HG03460 (cell line): ENCODE measurements at regions not wholly inside any gene's neighbourhood (a gene's known extent, or its start where the extent isn't known, plus 50 kb on each side); places are given as distances from the start of the nearest gene placed in this dataset.
"Not testable (repeated sequence)": the region's sequence is repeated elsewhere in the genome, so short reads cannot be mapped to it uniquely, and the experiment has no call there.

Experiments used
- ATAC-seq: cut with Tn5 transposase; IDR thresholded peaks from one replicate; pipeline ENCODE4 v1.9.1; 2021; ENCODE audit not compliant: unreplicated experiment

DNA sequence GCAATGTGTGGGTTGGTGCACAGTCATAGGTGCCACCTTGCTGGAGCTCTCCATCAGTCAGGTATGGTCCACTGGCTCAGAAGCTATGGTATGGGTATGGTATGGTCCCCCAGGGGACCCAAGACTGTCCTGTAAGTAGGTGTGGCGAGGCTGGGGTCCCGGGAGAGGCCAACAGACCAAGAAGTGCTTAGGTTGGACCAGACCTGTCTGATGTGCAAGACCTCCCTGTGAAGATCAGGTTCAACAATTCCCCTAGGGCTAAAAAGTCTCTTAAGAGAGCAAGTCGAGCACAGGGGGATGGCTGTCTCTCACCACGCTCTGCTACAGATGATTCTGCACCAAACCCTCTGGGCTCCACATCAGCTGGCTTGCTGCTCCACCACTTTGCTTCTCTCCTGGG lies 1145.0 kb downstream of the RPA4 start:
- ATAC-seq = no peak

GRCh38 chrX:98029861-98030260 lies 1146.2 kb downstream of the RPA4 start:
- no peak for ATAC-seq

DNA sequence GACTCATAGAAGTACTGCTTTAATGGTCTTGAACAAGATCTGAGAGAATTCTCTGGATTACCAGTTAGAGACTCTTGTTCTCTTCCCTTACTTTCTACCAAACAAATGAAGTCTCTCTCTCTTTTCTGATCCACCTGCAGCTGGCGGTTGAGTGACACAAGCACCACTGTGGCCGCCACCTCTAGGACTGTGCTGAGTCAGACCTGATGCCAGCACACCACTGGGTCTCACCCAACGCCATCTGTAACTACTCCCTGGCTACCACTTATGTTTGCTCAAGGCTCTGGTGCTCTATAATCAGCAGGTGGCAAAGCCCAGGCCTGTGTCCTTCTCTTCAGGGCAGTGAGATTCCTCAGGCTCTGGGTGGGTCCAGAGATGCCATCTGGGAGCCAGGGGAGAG lies 1173.5 kb downstream of the RPA4 start:
- no peak for ATAC-seq

GRCh38 chrX:98065151-98065550 lies 1181.4 kb downstream of the RPA4 start:
- ATAC-seq = no peak

DNA sequence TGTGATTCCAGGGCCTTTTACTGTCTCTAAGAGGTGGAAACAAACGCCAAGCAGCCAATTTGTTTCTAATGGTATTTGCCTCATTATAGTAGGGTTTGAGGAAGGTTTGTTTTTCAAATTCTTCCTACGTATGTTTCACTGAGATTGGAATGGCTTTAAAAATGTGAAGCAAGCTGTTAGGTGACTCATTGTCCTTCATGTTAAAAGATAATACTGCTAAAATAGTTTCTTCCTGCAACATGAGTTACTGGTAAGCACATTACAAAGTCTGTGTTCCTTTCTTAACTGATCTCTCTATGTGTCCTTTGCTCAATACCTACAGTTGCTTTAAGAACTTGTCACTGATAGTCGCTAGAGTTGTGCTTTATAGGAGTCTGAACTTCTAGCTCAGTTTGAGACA lies 1183.9 kb downstream of the RPA4 start:
- ATAC-seq = no peak

DNA sequence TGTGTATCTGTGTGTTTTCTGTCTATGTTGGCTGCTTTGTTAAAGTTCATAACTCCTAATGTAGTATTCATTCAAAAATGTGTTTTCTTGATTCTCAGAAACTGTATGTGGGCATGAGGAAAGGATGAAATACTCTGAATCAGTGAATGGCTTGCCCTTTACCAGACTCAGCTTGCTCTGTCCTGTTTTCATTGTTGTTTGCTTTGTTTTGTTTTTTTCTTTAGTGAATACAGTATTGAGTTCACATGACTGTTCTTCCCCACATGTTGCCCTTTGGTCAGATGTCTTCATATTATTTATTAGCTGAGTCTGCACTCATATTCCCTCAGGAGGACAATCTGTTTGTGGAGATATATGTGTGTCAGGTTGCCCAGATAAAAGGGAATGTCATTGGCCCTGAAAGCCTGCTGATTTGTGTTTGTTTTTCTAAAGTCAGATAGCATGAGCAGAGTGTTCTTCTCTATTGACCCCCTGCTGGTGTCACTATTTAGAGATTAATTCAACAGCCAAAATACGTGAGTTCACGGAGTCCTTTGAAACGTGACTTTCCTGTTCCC lies 1184.4 kb downstream of the RPA4 start:
- no peak for ATAC-seq

GRCh38 chrX:98071331-98071730 lies 1187.6 kb downstream of the RPA4 start:
- no peak for ATAC-seq

GRCh38 chrX:98077440-98077839 lies 1193.7 kb downstream of the RPA4 start:
- no peak for ATAC-seq

DNA sequence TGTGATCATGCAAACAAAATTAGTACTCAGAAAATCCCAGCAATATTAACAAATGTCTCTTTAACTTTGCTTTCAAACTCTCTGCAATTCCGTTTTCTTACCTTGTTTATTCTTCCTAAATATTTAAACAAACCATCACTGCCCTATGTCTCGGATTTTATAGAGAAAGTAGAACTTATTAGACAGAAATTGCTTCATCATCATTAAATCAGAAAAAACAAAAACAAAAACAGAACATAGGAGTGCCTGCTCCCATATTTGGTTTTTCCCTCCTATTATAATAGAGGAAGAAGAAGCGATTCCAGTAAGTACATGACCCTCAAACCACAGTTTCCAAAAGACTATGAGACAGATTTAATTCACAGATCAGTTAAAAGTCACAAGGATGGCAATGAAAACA lies 1228.0 kb downstream of the RPA4 start:
- no peak for ATAC-seq

DNA sequence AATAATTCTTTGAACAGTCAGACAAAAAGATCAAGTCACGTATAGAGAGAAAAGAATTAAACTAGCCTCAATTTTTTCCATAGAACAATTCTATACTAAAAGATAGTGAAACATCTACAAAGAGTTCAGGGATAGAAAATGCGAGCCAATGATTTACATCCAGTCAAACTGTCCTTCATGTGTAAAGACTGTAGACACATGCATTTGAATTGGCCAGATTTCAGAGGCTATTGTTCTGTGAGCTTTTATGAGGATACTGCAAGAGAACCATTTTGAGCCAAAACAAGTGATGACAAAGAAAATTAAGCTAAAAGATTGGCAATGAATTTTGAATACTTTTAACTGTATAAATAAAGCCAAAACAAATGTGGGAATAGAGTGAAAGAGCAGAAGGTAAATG lies 1230.3 kb downstream of the RPA4 start:
- ATAC-seq = no peak

DNA sequence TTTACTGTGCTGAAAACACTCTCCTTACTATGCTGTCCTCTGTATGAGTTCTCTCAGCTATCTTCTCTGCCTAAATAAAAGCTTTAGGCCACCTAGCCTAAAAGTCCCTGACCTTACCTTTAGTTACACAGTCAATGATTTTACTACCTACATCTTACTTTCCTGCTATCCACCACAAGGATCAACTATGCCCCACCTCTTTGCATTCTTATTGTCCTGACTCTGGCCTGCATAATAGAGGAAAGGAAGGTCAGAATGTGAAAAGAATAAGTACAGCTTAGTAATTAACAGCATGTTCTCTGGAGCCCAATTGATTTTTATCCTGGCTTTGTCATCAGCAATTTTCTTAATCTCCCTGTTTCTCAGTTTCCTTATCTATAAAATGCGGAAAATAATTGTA lies 1257.8 kb downstream of the RPA4 start:
- ATAC-seq = no peak

DNA sequence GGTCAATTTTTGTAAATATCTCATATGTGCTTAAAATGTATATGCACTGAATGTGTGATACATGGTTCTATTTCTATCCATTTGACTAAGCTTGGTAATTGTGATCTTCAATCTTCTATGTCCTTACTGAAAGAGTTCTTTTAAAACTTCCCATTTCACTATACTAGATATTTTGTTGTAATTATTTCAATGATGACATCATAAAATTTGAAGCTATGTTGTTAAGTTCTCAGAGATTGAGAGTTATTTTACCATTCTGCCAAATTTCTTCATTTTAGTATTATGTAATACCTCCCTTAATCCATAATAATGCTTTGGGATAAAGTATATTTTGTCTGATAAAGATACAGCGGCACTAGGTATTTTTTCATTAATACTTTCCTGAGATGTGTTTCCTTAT lies 1307.3 kb downstream of the RPA4 start:
- no peak for ATAC-seq

DNA sequence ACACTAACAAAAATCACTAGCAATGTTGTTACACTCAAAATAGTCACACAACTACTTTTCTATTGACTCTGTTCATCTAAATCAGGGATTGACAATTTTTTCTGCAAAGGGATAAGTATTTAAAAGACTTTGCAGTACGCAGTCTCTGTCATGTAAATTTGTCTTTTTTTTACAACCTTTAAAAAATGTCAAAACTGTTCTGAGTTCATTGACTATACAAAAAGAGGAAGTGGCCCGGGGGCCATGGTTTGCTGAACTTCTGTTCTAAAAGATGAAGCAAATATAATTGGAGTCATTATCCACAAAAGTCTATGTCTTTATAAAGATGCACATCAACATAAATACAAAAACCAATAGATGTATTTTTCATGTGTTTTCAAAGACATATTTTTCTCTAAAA lies 1310.3 kb downstream of the RPA4 start:
- ATAC-seq = no peak

DNA sequence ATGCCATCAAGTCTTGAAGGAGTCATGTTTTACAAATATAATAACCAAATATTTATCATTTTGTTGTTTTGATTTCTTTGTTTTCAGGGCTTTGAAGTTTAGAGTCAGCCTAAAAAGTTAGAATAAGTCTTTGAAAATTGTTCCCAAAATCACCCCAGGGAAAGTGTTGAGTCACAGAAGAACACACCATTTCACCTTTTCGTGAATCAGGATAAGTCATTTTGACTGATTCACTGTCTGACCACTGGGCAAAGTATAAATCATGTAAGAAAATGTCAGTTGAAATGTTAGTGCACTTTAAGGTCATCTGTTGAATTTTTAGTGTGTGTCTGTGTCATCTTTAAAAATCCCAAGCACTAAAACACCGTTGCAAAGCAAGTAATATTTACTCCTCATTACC lies 1320.1 kb downstream of the RPA4 start:
- no peak for ATAC-seq

DNA sequence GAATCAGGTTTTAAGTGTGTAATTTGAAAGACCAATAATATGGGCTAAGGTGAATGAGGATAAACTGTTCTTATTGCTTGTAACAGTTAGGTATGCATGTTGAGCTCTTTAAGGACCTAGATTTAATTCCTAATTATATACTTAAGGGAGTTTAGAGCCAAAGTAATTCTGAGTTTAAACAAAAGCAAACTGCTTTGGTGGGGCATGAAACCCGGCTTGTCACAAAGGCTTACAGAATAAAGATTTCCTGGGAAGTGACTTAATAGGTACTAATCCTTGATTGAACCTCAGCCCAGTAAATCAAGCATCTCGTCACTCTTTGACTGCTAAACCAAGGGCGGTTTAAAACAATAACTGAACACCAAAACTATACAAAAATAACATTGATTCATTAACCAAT lies 1324.2 kb downstream of the RPA4 start:
- ATAC-seq = no peak

GRCh38 chrX:98231003-98231402 lies 1347.3 kb downstream of the RPA4 start:
- ATAC-seq = no peak

GRCh38 chrX:98240061-98240460 lies 1356.4 kb downstream of the RPA4 start:
- ATAC-seq = not testable (repeated sequence)

DNA sequence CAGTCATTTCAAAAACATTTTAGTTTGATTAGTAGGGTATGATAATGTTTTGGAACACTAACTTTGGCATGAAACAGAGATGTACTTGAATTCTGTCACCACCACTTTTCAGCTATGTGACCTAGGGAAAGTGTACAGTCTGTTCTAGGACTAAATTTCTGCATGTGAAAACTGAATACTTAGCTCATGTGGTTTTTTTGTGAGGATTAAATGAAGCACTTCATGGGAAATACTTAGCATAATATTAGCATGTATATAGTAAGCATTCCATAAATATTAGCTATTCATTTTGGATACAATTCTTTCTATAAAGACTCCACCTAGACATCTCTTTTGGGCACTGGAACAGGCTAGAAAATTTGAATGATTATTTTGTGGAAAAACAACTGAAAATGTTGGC lies 1379.4 kb downstream of the RPA4 start:
- ATAC-seq = no peak

DNA sequence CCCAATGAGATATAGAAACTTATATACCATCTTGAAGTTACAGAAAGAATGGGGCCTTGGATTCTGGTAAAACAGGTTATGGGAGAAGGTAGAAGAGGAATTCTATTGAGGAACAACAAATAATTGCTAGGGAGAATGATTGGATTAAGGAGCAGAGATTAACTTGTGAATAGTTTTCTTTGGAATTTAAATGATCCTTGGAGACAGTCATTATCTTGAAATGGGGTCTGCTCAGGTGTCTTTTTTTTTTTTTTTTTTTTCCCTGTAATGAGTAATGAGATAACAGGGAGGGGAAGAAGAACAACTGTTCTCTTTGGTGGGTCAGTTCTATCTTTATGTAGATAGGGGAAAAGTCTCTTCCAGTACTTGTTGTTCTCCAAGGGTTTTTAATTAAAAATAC lies 1406.0 kb downstream of the RPA4 start:
- ATAC-seq = no peak

DNA sequence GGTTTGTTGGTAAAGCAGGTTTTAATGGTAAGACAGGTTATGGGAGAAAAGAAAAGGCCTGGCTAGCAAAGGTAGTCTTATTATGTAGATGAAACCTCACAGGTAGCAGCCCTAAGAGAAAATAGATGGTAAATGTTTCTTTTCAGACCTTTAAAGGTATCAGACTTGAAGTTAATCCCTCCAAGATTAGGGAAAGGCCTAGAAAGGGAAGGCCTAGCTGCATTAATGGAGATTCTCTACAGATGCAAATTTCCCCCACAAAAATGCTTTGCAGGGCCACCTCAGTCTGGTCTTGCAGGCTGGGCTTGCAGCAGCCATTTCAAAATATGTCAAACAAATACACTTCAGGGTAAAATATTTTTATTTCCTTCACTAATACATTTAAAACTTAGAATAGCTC lies 1410.6 kb downstream of the RPA4 start:
- no peak for ATAC-seq

GRCh38 chrX:98296129-98296528 lies 1412.4 kb downstream of the RPA4 start:
- no peak for ATAC-seq

GRCh38 chrX:98299785-98300184 lies 1416.1 kb downstream of the RPA4 start:
- no peak for ATAC-seq

- ATAC-seq = not testable (repeated sequence)
Observed at GRCh38 chrX:98300536-98300935, 1416.8 kb downstream of the RPA4 start.

DNA sequence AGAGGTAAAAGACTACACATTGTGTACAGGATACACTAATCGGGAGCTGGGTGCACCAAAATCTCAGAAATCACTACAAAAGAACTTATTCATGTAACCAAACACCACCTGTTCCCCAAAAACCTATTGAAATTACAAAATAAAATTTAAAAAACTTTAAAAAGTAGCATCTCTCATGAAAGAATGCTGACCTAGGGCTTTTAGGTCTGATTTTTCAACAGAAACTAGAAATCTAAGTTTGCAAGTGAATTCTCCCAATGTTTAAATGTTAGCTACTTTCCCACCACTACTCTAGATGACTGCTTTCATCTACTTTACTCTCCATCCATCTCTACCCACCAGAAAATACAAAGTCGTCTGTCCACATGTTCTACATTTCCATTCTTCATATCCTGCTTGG lies 1447.7 kb downstream of the RPA4 start:
- ATAC-seq = no peak
